Gastroesophageal sphincter (tissue), 3 donors: ENCODE measurements at regions not wholly inside any gene's neighbourhood (a gene's known extent, or its start where the extent isn't known, plus 50 kb on each side); places are given as distances from the start of the nearest gene placed in this dataset.

Source experiments
- CTCF ChIP-seq, 4 experiments: fragments of 200-600 bp in 2 of 4; fragments of 450-650 bp in 2 of 4; sonication (generic) in 1 of 4; IDR thresholded peaks; one replicate each; pipeline ENCODE4 v1.5.1; 2017 to 2019; ENCODE audit warnings: antibody characterized with exemption in 4 of 4, mild to moderate bottlenecking in 2 of 4, moderate library complexity in 2 of 4
- POLR2A ChIP-seq, 2 donors: fragments of 450-650 bp; IDR thresholded peaks; one replicate each; pipeline ENCODE4 v1.6.1; 2017; ENCODE audit warnings: antibody characterized with exemption in 2 of 2, mild to moderate bottlenecking in 2 of 2, moderate library complexity in 1 of 2

- TF ChIP-seq POLR2A (IDR thresholded peaks at IDR 0.05), result no peak
- TF ChIP-seq CTCF (IDR thresholded peaks at IDR 0.05), result no peak
Observed at GRCh38 chr2:191479680-191480023, 198.3 kb upstream of the NABP1 start.
